Stimulated activated CD4-positive, alpha-beta T cell treated with anti-CD3 and anti-CD28 coated beads, Interleukin-1b, Interleukin-23, amount 100 ng/mL, for 1 hour (primary cell): ENCODE measurements at regions not wholly inside any gene's neighbourhood (a gene's known extent, or its start where the extent isn't known, plus 50 kb on each side); places are given as distances from the start of the nearest gene placed in this dataset.
"Not testable (repeated sequence)": the region's sequence is repeated elsewhere in the genome, so short reads cannot be mapped to it uniquely, and the experiment has no call there.

Experiments
- DNase-seq, 2 donors: peaks; one replicate each; pipeline ENCODE4 v3.0.0-alpha.2; 2020; ENCODE audit warnings: low read depth in 2 of 2

DNA sequence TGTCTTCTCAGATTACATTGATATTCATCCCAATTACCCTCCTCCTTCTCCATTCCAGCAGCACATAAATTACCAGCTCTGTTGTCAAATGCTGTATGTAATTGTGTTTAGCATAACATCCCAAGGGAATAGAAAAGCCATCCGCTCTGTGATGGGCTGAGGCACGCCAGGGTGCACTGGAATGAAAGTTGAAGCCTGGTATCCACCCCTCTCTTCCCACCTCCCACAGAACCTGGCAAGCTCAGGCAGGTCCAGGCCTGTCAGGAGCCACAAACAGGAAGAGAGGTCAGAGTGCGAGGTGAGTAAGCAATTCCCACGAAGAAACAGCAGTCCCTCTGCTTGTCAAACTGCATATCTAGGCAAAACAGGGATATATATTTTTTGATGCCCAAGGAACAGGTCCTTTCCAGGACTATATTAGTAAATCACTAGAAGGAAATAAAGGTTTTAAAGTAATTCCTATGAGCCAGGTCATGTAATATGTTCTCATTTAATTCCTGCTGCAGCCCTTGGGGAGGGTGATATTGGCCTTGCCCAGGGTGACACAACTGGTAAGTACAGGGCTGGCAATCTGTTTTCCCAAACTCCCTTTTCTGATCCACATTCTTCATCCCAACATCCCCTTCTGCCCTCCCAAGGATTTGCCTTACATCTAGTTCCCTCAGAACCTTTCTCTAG is 155.6 kb upstream of the GHITM start:
- DNase-seq: no peak

DNA sequence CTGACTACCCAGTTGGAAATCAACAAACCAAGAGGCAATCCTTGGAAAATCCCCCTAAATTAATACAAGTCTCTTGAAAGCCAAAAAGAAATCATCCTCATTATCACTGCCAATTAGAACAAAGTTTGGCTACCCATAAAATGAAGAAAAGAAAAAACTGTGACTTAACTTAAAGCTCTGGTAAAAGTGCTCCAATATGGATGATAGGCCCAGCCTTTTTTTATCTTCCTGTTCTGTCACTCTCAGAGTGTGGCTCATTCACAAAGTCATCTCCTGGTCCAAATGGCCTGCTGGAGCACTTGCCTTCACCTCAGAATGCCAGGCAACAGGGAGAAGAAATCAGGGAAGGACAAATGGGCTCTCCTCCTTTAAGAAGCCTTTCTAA is 155.1 kb upstream of the GHITM start:
- DNase-seq: no peak

DNA sequence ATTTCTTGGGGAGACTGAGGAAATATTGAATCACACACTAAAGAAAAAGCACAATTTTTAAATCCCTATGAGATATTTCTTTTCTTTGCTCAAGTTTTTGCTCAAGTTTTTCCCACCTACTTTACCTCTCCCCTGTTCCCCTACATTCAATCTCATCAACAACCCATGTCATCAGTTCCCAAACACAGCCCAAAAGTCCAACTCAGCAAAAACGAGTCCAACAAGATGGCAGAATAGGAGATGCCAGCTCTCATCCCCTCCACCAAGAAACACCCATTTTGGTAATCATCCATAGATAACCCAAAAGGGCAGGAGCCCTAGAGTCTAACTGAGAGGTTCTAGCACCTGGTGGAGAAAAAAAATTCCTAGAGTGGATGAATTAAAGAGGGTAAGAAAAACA is 152.5 kb upstream of the GHITM start:
- DNase-seq: no peak

DNA sequence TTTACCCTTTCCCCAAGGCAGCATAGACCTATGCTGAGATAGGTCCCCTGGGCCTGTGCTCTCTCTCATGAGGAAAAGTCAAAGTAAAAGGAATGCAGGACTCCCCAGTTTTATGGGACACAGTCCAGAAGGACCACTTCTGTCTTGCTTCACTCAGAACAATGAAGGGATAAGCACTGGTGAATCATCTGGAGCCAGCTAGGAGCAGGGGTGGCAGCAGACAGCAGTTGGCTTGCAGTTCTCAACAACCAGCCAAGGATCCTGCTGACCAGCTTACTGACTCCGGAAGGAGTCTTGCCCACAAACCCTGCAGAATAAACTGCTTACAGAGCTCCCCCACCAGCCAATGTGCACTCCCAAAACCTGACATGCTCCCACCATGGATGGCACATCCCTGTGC is 152.1 kb upstream of the GHITM start:
- DNase-seq: no peak

DNA sequence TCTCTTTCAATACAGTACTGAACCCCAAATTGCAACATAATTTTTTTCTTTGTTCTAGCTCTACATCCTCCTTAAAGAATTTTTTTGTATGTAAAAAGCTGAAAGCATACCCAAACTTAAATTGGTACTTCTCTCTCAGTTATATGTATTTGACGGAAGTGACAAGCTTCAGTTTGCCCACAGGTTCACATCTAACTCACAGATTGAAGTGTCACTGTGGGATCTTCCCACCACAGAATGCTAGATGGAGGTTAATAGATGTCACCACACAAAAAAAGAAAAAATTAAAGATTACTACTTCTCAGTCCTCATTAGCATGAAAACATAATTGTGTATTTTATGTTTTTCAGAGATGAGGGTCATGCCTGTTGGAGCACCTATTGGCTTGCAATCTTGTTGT is 150.9 kb upstream of the GHITM start:
- no peak for DNase-seq

DNA sequence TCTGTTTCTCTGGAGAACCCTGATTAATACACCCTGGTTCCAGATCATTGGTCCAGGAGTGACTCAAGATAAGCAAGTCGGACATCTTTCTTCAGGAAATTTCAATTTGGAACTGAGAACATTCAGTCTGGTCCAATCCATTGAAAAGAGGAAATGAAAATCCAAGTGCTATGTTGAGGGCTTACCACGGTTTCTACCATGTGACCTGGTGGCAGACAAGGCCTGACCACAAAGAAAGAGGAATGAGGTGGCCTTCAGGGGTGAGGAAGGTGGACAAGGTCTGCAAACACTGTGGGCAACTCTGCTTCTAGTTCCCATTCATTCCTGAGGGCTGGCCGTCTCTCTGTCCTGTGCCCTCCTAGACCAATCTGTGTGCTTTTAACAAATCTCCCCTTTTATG is 149.2 kb upstream of the GHITM start:
- DNase-seq: no peak

DNA sequence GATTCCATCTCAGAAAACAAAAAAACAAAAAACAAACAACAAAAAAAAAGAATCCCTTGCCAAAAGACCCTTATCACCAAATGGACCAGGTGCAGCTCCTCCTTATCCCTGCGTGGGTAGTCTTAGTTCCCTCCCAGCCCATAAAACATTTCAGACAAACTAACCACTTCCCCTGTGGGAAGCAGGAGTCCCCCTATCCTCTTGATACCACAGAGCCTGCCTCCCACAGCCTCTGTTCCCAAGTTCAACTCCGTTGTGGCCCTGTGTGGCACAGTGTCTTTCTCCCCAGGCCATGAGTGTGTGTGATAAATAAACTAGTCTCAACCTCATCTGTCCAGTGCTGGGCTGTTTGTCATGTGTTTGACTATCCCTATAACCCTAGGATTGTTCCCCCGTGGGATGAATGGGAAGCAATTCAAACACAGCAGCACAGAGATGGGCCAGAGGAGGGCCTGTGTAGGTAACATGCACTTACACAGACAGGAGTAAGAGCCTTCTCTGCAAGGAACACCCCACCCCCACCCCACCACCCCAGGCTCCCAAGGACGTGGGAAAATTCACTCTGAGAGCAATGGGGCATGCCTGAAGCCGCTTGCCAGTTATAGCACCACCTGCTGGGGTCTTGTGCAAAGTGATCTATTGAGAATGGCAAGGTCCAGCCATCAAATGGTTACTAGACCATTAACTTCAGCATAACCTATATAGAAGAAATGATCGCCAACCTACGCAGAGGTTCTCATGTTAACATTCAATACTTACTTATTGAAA is 147.1 kb upstream of the GHITM start:
- DNase-seq: no peak

DNA sequence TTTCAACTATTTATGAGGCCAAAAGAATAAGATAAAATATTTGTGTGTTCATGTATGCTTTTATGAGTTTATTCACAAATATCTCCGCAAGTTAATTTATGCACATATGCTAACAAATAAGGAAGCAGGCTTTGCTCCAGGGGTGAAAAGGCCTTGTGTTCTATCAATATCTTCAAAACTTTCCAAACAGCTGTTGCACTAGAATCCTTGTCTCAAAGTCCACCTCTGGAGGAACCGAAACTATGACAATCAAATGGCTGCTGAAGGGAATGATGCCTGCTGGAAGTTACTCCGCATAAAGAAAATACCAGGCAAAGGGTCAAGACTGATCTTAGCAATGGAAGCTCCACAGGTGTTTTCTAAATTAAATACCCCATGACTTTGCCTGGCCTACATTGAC is 145.0 kb upstream of the GHITM start:
- no peak for DNase-seq

DNA sequence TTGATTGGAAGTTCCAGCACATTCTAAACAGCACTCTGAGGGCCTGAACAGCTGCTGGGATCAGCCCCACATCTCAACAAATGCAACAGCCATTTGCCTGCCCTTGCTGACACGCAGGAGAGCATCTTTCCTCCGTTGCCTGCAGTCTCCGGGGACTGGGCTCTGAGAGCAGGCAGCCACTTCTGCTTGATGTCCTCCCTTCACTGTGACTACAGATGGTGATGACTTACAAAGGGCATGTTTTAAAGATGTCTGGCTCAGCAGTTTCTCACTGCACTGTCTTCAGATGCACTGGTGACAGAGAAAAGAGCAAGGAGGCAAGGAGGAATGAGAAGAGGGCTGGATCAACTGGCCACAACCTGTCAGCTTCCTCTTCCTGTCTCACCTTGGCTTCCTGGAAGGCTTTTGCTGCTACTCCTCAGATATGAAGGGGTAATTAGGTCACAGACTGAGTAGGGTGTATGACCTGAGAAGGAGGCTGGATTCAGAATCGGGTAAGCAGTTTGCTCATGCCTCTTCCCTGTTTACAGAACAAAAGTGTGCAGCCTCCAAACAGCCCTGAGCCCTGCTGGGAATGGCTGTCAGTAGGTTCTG is 143.5 kb upstream of the GHITM start:
- no peak for DNase-seq

DNA sequence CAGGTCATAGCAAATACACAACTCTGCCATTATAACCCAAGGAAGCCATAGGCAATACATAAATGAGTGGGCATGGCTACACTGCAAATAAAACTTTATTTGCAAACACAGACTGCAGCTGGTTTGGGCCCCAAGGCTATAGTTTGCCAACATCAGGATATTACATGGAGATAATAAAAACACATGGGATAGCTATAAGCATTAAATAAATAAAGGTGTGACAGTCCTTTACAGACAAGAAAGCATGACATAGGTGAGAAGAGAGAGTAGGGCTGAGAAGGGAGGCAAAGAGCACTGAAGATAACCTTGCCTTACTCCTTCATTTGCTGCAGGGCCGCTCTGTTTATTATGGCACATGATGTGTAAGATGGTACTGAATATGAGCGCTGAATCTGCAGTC is 135.1 kb upstream of the GHITM start:
- DNase-seq: no peak

DNA sequence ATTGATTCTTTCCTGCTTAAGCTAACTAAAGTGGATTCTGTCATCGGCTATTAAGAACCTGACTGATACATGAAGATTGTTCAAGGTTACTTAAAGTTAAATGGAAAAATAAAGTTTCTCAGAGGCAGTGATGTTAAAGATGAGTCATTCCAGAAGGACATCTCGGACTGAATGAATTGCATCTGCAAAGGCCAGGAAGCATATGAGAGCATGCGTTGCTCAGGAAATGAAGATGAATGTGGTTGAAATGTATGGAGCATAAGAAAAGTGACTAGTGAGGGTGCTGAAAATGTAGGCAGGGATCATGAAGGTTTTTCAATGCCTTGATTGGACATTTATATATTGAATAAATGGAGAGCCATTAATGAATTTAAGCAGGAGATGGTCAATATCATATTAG is 133.9 kb upstream of the GHITM start:
- no peak for DNase-seq

DNA sequence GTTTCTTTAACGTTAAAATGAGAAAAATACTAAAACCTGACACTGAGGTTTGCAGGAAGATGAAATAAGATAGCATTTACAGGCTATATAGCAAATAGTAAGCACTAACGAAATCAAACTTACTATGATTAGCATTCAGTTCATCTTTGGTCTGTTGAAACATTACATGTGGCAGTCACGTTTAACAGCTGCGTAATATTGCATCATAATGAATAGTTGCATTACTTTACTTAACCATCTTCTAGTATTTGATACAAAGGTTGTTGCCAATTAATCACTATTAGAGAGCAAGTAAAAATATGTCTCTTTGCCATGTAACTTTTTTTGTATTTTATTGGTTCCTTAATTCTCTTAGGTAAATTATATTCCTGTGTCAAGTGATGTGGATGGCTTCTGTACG is 131.8 kb upstream of the GHITM start:
- DNase-seq: no peak

DNA sequence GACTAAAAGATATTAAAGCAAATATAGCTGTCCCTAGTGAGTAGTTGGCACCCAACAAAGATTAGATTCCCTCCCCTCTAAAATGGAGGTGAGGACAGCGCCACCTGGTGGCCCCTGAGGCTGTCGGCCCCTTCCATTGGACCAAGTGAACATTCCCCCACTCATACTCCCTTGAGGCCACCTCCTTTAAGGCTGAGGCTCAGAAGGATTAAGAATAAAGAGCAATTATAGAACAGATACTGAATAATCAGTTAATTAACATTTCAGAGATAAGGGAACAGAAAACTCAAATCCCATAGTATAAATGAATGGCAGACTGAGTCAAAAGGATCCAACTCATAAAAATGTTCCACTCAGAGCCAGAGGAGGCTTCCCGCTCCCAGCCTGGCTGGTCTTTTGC is 130.4 kb upstream of the GHITM start:
- no peak for DNase-seq

DNA sequence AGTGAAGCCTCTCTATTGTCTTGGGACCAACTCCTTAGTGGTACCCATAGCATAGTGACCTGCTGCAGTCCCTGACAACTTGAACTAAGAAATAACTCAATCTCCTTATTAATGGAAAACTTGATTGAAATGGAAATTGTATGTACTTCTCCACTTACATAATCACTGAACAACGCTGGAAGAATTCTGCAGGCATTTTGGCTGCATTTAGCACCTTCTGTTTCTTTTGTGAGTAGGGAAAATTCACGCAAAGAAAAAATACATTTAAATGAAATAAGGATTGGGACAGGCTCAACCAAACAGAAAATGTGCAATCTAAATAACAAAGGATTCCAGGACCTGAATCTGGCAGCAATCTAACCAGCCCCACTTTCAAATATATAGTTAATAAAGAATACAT is 126.9 kb upstream of the GHITM start:
- no peak for DNase-seq

DNA sequence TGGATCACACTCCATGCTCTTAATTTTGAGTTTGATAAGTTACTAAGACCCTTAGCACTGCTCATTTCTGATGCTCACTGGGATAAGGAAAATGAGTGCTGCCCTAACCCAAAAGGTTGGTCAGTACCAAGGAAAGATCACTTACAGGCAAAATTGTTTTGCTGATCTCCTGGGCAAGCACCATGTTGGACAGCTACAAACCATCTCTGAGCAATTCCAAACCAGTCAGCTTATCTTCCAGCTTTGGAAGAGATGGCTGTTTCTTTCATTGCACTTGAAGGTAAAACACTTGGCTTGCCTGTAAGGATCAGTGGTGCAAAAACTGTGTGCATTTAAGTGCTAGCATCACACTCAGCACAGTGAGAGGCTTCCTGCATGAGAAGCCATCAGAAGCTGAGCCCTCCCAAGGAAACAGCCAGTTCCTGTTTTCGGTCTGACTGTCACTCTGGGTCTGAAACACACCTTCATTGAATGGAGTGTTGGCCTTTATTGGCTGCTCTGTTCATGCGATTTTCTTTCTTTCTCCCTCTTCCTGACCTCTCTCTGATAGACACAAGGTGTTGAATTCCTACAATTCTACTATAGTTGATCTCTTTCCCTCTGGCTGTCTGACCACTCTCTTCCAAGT is 126.4 kb upstream of the GHITM start:
- no peak for DNase-seq

DNA sequence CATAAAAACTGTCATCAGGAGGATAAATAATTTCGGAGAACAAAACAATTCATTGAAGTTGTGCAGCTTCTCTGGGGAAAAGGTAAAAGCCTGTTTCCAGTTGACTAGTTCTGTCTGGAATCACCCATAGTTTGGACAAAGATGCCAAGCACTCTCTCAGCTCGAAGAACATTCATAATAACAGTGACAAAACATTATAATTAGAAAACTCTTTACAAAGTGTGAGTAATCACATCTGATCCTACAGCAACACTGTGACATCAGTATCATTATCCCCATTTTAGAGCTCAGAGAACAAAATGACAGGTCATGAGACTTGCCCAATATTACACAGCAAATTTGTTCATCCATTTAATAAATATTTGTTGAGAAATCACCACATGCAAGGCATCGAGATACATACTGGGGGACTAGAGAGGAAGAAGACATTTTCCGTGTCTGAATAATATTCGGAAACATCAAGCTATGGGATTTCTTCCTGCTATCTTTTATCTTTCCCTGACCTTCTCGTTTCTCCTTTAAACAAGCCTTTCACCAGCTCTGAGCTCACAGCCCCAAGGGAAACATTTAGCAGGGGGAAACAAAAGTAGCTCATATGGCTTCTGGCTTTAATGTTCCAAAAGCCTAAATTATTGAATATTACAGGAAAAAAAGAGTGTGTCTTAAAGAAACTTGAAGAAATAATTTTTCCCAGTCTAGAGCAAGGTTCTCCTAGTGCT is 123.3 kb upstream of the GHITM start:
- DNase-seq: no peak

DNA sequence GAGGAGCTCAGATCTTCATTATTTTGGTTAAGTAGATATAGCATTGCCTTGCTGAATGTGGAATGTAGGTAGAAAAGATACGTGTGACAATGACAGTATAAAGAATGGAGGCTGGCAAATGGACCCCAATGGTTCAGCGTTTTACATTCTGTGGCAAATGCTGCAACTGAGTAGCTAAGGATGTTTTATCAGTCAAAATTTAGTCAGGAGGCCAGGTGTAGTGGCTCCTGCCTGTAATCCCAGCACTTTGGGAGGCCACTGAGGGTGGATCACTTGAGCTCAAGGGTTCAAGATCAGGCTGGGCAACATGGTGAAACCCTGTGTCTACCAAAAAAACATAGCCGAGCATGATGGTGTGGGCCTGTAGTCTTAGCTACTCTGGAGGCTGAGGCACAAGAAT is 120.5 kb upstream of the GHITM start:
- no peak for DNase-seq

DNA sequence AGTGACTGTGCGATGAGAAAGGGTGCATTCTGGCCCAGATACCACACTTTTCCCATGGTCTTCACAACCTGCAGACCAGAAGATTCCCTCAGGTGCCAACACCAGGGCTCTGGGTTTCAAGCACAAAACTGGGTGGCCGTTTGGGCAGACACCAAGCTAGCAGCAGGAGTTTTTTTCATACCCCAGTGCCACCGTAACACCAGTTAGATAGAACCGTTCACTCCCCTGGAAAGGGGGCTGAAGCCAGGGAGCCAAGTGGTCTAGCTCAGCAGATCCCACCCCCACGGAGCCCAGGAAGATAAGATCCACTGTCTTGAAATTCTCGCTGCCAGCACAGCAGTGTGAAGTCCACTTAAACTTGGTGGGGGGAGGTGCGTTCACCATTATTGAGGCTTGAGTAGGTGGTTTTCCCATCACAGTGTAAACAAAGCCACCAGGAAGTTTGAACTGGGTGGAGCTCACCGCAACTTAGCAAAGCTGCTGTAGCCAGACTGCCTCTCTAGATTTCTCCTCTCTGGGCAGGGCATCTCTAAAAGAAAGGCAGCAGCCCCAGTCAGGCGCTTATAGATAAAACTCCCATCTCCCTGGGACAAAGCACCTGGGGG is 119.4 kb upstream of the GHITM start:
- not testable (repeated sequence) for DNase-seq

DNA sequence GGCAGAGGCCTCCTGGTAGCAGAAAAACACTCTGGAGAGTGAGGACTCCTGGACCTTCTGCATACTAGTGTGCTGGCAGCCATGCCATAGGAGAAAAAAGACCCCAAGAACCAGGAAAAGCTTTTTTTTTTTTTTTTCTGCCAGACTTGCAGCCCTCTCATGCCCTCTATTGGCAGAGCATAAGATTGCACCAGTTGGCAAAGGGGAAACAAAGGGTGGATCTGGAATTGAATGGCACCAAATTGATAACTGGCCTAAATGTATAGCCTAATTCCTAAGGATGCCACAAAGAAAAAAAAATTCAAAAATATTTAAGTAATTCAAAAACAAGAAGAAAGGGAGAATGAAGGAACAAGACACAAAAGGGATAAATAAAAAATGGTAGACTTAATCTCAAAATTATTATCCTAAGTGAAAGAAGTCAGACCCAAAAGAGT is 112.5 kb upstream of the GHITM start:
- no peak for DNase-seq

DNA sequence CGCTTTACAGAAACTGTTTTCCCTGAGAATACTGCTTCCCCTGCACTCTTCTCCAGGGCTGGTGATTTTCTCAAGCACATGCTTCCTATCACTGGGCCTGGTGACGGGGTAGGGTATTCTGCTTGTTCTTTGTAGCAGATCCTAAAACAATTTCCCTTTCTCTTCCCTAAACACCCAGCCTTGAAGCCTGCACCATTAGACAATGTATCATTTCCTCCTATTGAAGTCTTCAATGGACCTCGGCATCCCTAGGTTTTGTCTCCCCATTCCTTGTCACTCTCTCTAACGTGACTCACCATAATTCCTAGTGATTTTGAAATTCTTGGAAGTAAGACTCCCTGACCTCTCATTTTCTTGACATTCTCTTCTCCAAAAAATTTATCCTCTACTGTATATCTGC is 109.5 kb upstream of the GHITM start:
- DNase-seq: no peak

DNA sequence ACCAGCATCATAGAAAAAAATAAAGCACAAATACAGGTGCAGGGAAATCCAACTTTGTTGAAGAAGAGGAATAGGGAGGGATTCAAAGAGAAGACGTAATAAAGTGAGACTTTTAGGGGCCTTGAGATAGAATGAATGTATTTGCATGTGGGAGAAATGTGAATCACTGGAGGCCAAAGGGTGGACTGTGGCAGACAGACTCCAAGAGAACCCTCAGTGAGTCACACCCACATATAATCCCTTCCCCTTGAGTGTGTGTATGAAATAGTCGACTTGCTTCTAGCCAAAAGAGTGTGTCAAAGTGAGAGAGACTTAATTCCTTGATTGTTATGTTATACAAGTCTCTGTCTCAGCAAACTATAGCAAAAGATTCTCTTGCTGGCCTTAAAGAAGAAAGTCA is 101.3 kb upstream of the GHITM start:
- no peak for DNase-seq

DNA sequence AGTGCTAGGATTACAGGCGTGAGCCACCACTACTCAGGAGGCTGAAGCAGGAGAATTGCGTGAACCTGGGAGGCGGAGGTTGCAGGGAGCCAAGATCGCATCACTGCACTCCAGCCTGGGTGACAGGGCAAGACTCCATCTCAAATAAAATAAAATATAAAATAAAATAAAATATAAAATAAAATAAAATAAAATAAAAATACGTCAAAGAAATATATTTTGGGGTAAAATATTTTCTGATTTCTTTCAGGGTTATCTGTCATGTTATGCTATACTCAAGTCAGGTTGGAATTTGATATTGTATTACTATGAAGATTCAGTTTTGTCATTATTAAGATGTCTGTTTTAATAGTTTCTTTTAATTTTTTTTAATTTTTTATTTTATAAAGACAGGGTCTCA is 99.4 kb upstream of the GHITM start:
- DNase-seq: no peak
